ENCODE measurements at regions not wholly inside any gene's neighbourhood (a gene's known extent, or its start where the extent isn't known, plus 50 kb on each side); places are given as distances from the start of the nearest gene placed in this dataset.

- no peak overlapping the region for H3K27ac Mint-ChIP-seq
- no peaks in the 10 kb centered on the region for H3K4me1 Mint-ChIP-seq (ENCODE audit: low read depth)
- H3K27me3 Mint-ChIP-seq, result no peaks in the 10 kb centered on the region
- no peak for DNase-seq (ENCODE audit: low spot score, unreplicated experiment)
- no peaks in the 10 kb centered on the region for H3K9me3 Mint-ChIP-seq (ENCODE audit: low read depth)
- TF ChIP-seq, protein P1, sequence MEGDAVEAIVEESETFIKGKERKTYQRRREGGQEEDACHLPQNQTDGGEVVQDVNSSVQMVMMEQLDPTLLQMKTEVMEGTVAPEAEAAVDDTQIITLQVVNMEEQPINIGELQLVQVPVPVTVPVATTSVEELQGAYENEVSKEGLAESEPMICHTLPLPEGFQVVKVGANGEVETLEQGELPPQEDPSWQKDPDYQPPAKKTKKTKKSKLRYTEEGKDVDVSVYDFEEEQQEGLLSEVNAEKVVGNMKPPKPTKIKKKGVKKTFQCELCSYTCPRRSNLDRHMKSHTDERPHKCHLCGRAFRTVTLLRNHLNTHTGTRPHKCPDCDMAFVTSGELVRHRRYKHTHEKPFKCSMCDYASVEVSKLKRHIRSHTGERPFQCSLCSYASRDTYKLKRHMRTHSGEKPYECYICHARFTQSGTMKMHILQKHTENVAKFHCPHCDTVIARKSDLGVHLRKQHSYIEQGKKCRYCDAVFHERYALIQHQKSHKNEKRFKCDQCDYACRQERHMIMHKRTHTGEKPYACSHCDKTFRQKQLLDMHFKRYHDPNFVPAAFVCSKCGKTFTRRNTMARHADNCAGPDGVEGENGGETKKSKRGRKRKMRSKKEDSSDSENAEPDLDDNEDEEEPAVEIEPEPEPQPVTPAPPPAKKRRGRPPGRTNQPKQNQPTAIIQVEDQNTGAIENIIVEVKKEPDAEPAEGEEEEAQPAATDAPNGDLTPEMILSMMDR (IDR thresholded peaks at IDR 0.05; ENCODE audit: unreplicated experiment), result no peak
- H3K36me3 Mint-ChIP-seq (ENCODE audit: insufficient read depth), result no peaks in the 10 kb centered on the region
- no peak overlapping the region for H3K4me3 Mint-ChIP-seq (ENCODE audit: low read depth)
Observed at GRCh38 chr2:188902901-188903491, 71.2 kb upstream of the COL3A1 start.

GRCh38 chr2:188903740-188904139 lies 70.4 kb upstream of the COL3A1 start:
- TF ChIP-seq, protein P1 (IDR thresholded peaks at IDR 0.05; ENCODE audit: unreplicated experiment), result no peak
- no peak for DNase-seq (ENCODE audit: low spot score, unreplicated experiment)
- no peak overlapping the region for H3K4me3 Mint-ChIP-seq (ENCODE audit: low read depth)
- no peaks in the 10 kb centered on the region for H3K4me1 Mint-ChIP-seq (ENCODE audit: low read depth)
- H3K27me3 Mint-ChIP-seq, result no peaks in the 10 kb centered on the region
- no peak overlapping the region for H3K27ac Mint-ChIP-seq
- H3K9me3 Mint-ChIP-seq (ENCODE audit: low read depth), result no peaks in the 10 kb centered on the region
- no peaks in the 10 kb centered on the region for H3K36me3 Mint-ChIP-seq (ENCODE audit: insufficient read depth)

DNA sequence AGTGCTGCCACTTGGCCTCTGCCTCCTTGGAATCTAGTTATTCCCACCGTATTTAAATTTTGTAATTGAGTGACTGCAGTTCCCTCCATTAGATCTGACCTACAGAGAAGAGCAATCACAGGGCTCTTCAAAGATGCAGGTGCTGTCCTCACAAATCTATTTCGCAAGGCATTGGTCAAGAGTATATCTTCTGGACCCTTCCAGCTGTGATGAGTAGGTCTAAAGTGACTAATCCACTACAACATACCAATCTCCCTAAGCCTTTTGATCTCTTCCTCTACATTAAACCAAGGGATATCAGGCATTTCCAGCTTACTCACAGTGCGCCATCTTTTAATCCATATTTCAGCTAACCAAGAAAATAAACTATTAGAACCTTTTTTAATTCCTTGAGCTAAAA lies 65.1 kb upstream of the COL3A1 start:
- no peaks in the 10 kb centered on the region for H3K9me3 Mint-ChIP-seq (ENCODE audit: low read depth)
- no peak overlapping the region for H3K4me3 Mint-ChIP-seq (ENCODE audit: low read depth)
- no peak overlapping the region for H3K27ac Mint-ChIP-seq
- H3K36me3 Mint-ChIP-seq (ENCODE audit: insufficient read depth), result no peaks in the 10 kb centered on the region
- TF ChIP-seq, protein P1 (IDR thresholded peaks at IDR 0.05; ENCODE audit: unreplicated experiment), result no peak
- no peaks in the 10 kb centered on the region for H3K27me3 Mint-ChIP-seq
- no peaks in the 10 kb centered on the region for H3K4me1 Mint-ChIP-seq (ENCODE audit: low read depth)
- DNase-seq (ENCODE audit: low spot score, unreplicated experiment), result no peak

DNA sequence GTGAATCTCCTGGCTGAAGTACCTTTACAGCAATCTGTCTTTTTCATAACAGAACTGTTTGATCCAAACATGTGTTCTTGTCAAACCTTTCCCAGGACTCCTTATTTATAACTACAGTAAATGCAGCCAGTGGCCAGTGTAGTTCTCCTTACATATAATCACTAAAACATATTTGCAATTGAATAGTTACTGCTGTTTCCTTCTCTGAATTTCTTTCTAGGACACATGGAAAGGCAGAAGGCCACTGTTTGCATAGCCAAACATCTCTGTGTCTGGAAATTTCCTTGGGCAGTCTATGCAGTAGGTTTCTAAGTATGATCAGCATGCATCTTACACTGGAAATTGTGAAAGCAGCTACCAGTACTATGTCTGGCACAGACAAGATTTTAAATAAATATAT lies 57.4 kb upstream of the COL3A1 start:
- no peak overlapping the region for H3K27ac Mint-ChIP-seq
- no peak for DNase-seq (ENCODE audit: low spot score, unreplicated experiment)
- H3K4me1 Mint-ChIP-seq (ENCODE audit: low read depth), result no peaks in the 10 kb centered on the region
- no peak overlapping the region for H3K4me3 Mint-ChIP-seq (ENCODE audit: low read depth)
- no peaks in the 10 kb centered on the region for H3K36me3 Mint-ChIP-seq (ENCODE audit: insufficient read depth)
- TF ChIP-seq, protein P1 (IDR thresholded peaks at IDR 0.05; ENCODE audit: unreplicated experiment), result no peak
- no peaks in the 10 kb centered on the region for H3K27me3 Mint-ChIP-seq
- no peaks in the 10 kb centered on the region for H3K9me3 Mint-ChIP-seq (ENCODE audit: low read depth)

DNA sequence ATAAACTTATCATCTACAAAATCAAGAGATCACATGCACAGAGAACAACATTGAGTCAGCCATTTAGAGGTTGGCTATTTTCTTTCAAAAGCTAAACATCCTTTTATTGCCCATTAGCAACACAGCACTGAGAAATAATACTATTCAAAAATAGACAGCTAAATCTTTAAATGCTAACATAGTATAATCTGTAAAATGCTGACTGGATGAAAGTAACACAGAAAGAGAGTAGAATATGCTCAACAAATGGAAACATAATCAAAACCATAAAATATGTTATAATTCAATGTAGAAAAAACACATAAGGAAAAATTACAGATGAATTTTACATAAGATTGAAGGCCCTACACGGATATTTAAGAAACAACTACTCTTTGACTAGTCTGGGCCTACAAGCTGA lies 56.5 kb upstream of the COL3A1 start:
- H3K9me3 Mint-ChIP-seq (ENCODE audit: low read depth), result no peaks in the 10 kb centered on the region
- H3K4me3 Mint-ChIP-seq (ENCODE audit: low read depth), result no peak overlapping the region
- no peak overlapping the region for H3K27ac Mint-ChIP-seq
- H3K27me3 Mint-ChIP-seq, result no peaks in the 10 kb centered on the region
- no peak for DNase-seq (ENCODE audit: low spot score, unreplicated experiment)
- H3K36me3 Mint-ChIP-seq (ENCODE audit: insufficient read depth), result no peaks in the 10 kb centered on the region
- TF ChIP-seq, protein P1 (IDR thresholded peaks at IDR 0.05; ENCODE audit: unreplicated experiment), result no peak
- H3K4me1 Mint-ChIP-seq (ENCODE audit: low read depth), result no peaks in the 10 kb centered on the region

Data from progenitor cell of endocrine pancreas (in vitro differentiated cells).